PC-3 (cell line): ENCODE measurements at regions not wholly inside any gene's neighbourhood (a gene's known extent, or its start where the extent isn't known, plus 50 kb on each side); places are given as distances from the start of the nearest gene placed in this dataset.

ENCODE experiments used
- EZH2 ChIP-seq: fragments of 300-600 bp; sonication (generic); IDR thresholded peaks from one replicate; pipeline ENCODE4 v1.6.1; 2017; ENCODE audit warnings: antibody characterized with exemption, mild to moderate bottlenecking, low read length; ENCODE audit not compliant: unreplicated experiment
- TF ChIP-seq, protein P1 (sequence below): fragments of 300-600 bp; sonication (generic); conservative IDR thresholded peaks from 2 replicates; pipeline ENCODE4 v1.5.1; 2017; ENCODE audit warnings: antibody characterized with exemption, low read depth, mild to moderate bottlenecking, low read length

DNA sequence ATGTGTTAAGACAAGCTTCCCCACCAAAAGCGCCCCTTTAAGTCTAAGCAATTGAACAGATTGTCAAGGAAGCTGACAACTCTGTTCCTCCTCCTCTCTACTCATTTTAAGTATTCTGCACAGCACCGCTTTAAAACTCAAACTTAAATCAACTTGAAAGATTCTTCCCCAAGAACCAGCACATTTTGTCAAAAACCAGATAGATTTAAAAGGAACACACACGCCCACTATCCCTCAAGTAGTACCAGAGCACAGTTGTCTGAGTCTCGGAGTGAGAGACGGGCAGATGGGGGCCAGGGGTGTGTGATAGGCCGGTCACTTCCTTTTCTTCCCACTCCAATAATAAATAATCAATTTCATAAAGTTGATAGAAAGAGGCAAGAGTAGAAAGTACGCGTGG lies 67.7 kb upstream of the POU3F3 start:
- TF ChIP-seq, protein P1, sequence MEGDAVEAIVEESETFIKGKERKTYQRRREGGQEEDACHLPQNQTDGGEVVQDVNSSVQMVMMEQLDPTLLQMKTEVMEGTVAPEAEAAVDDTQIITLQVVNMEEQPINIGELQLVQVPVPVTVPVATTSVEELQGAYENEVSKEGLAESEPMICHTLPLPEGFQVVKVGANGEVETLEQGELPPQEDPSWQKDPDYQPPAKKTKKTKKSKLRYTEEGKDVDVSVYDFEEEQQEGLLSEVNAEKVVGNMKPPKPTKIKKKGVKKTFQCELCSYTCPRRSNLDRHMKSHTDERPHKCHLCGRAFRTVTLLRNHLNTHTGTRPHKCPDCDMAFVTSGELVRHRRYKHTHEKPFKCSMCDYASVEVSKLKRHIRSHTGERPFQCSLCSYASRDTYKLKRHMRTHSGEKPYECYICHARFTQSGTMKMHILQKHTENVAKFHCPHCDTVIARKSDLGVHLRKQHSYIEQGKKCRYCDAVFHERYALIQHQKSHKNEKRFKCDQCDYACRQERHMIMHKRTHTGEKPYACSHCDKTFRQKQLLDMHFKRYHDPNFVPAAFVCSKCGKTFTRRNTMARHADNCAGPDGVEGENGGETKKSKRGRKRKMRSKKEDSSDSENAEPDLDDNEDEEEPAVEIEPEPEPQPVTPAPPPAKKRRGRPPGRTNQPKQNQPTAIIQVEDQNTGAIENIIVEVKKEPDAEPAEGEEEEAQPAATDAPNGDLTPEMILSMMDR, result no peak
- TF ChIP-seq EZH2, result no peak
